K562 (cell line): ENCODE measurements at regions not wholly inside any gene's neighbourhood (a gene's known extent, or its start where the extent isn't known, plus 50 kb on each side); places are given as distances from the start of the nearest gene placed in this dataset.

Experiments used
- ATAC-seq: fragments of 200-7000 bp; cut with Tn5 transposase; 3 replicates; pipeline ENCODE4 v1.9.1; 2020; ENCODE audit warnings: moderate library complexity
- BruUV-seq: library from RNA; stranded (reverse); fragments of 400-500 nt; replicated peaks from 2 replicates; lab custom pipeline; 2021; lab: Mats Ljungman, UMichigan
- CTCF ChIA-PET: fragments of 300-600 bp; formaldehyde crosslinking; extraction: SDS; loops from one replicate; lab custom pipeline; 2021; ENCODE audit warnings: low intra/inter-chr PET ratio; lab: Yijun Ruan, JAX
- POLR2A ChIA-PET: fragments of 300-600, 350-650 bp; sonication (Branson Sonifier 250); formaldehyde crosslinking; extraction: SDS; loops from one replicate; lab custom pipeline; 2021; ENCODE audit warnings: antibody characterized with exemption, inconsistent platforms; lab: Yijun Ruan, JAX
- DNase-seq, 4 experiments: peaks; one replicate each; pipeline versions ENCODE4 v3.0.0 to v3.0.0-alpha.2; 2011 to 2018; ENCODE audit warnings: low spot score in 3 of 4, mixed read lengths in 3 of 4; ENCODE audit errors: extremely low read depth in 1 of 4
- FAIRE-seq: peaks from 2 replicates; lab custom pipeline; 2011; peaks lifted over from hg19 to GRCh38; lab: Jason Lieb, UNC
- H2AFZ ChIP-seq: 2 replicates; pipeline ENCODE4 v1.6.0; 2011; ENCODE audit warnings: low read depth, low read length, control low read depth, inconsistent platforms
- H3K27ac ChIP-seq: fragments of 200-600 bp; 3 replicates; pipeline ENCODE4 v1.8.0; 2011; ENCODE audit warnings: low read depth, mild to moderate bottlenecking, control low read depth, inconsistent platforms, low read length, moderate library complexity, mixed read lengths; ENCODE audit errors: extremely low read depth
- H3K27me3 ChIP-seq, 2 experiments: fragments of 300-600 bp in 1 of 2; 2 replicates in 1 of 2; 3 replicates in 1 of 2; pipeline versions ENCODE4 v1.6.0 to v1.8.0; 2011; ENCODE audit warnings: inconsistent platforms in 2 of 2, low read length in 2 of 2, mild to moderate bottlenecking in 1 of 2, mixed read lengths in 1 of 2, moderate library complexity in 1 of 2; ENCODE audit not compliant: control insufficient read depth in 2 of 2, insufficient read depth in 2 of 2
- H3K36me3 ChIP-seq: fragments of 300-600 bp; 3 replicates; pipeline ENCODE4 v1.8.0; 2011; ENCODE audit warnings: mild to moderate bottlenecking, low read length, inconsistent platforms; ENCODE audit not compliant: control insufficient read depth, insufficient read depth
- H3K4me1 ChIP-seq, 2 experiments: fragments of 200-600 bp in 1 of 2; replicated peaks in 1 of 2; 2 replicates in 1 of 2; 3 replicates in 1 of 2; pipeline versions ENCODE4 v1.5.1 to v1.8.0; 2011; ENCODE audit warnings: inconsistent platforms in 2 of 2, low read length in 2 of 2, mild to moderate bottlenecking in 1 of 2, mixed read lengths in 1 of 2, moderate library complexity in 1 of 2; ENCODE audit not compliant: control insufficient read depth in 2 of 2, insufficient read depth in 2 of 2
- H3K4me2 ChIP-seq: 2 replicates; pipeline ENCODE4 v1.6.1; 2011; ENCODE audit warnings: low read length, control low read depth, inconsistent platforms, mixed read lengths; ENCODE audit not compliant: insufficient read depth
- H3K4me3 ChIP-seq: fragments of 200-600 bp; sonication (generic), shearing (Covaris generic); 2 replicates; pipeline ENCODE4 v1.5.1; 2016; ENCODE audit warnings: control low read depth, inconsistent platforms
- H3K79me2 ChIP-seq: fragments of 200-600 bp; 3 replicates; pipeline ENCODE4 v1.8.0; 2011; ENCODE audit warnings: low read length, inconsistent platforms; ENCODE audit not compliant: control insufficient read depth, insufficient read depth
- H3K9ac ChIP-seq, 2 experiments: 2 replicates each; pipeline versions ENCODE4 v1.6.0 to v1.6.1; 2011; ENCODE audit warnings: low read depth in 2 of 2, low read length in 2 of 2, control low read depth in 1 of 2, inconsistent platforms in 1 of 2, mild to moderate bottlenecking in 1 of 2, mixed read lengths in 1 of 2; ENCODE audit not compliant: insufficient read depth in 1 of 2
- H3K9me1 ChIP-seq: one replicate; pipeline ENCODE4 v1.6.0; 2011; ENCODE audit warnings: inconsistent platforms, mild to moderate bottlenecking, low read length, moderate library complexity; ENCODE audit not compliant: control insufficient read depth, insufficient read depth
- H3K9me3 ChIP-seq: replicated peaks from 2 replicates; pipeline ENCODE4 v1.5.1; 2011; ENCODE audit warnings: low read depth, low read length, inconsistent platforms; ENCODE audit not compliant: control insufficient read depth, insufficient read depth
- H4K20me1 ChIP-seq: replicated peaks from 2 replicates; pipeline ENCODE4 v1.6.1; 2011; ENCODE audit warnings: low read length, inconsistent platforms, mixed read lengths; ENCODE audit not compliant: control insufficient read depth, insufficient read depth
- BCOR ChIP-seq: fragments of 450-650 bp; IDR thresholded peaks from 2 replicates; pipeline ENCODE4 v1.6.1; 2016
- BRCA1 ChIP-seq, 2 experiments: fragments of 450-650 bp in 1 of 2; sonication (generic) in 1 of 2; formaldehyde crosslinking in 1 of 2; IDR thresholded peaks; 2 replicates each; pipeline versions ENCODE4 v1.5.0 to v1.6.1; 2017 to 2020; ENCODE audit warnings: mild to moderate bottlenecking in 1 of 2, missing genetic modification reagents in 1 of 2
- CTCFL ChIP-seq: IDR thresholded peaks from 2 replicates; pipeline ENCODE4 v1.6.1; 2011; ENCODE audit warnings: borderline replicate concordance, low read depth, mild to moderate bottlenecking, moderate library complexity, low read length; ENCODE audit not compliant: insufficient read depth, poor library complexity, severe bottlenecking
- GABPB2 ChIP-seq: fragments of 250-450 bp; sonication (Bioruptor Pico); conservative IDR thresholded peaks from 2 replicates; pipeline ENCODE4 v1.5.1; 2021; ENCODE audit warnings: mild to moderate bottlenecking
- GATAD2B ChIP-seq: fragments of 450-650 bp; IDR thresholded peaks from 2 replicates; pipeline ENCODE4 v1.6.1; 2017; ENCODE audit warnings: mild to moderate bottlenecking, borderline replicate concordance
- HMGN3 ChIP-seq: IDR thresholded peaks from 2 replicates; pipeline ENCODE4 v1.6.1; 2011; ENCODE audit warnings: borderline replicate concordance, low read depth, mild to moderate bottlenecking, mixed read lengths, low read length; ENCODE audit not compliant: insufficient read length; ENCODE audit errors: extremely low read depth
- IFI16 ChIP-seq: fragments of 250-450 bp; sonication (Bioruptor Pico); IDR thresholded peaks from 2 replicates; pipeline ENCODE4 v2.1.2; 2022; ENCODE audit warnings: mild to moderate bottlenecking, inconsistent platforms
- MCM7 ChIP-seq, 2 experiments: fragments of 450-650 bp; IDR thresholded peaks; 2 replicates each; pipeline ENCODE4 v1.6.1; 2016 to 2018
- NFIC ChIP-seq: fragments of 450-650 bp; IDR thresholded peaks from 2 replicates; pipeline ENCODE4 v1.6.1; 2017; ENCODE audit warnings: mild to moderate bottlenecking, inconsistent platforms
- RBM15 ChIP-seq: fragments of 200-400 bp; formaldehyde crosslinking; IDR thresholded peaks from 2 replicates; pipeline ENCODE4 v1.6.1; 2018; ENCODE audit warnings: mild to moderate bottlenecking, low read length, moderate library complexity; ENCODE audit not compliant: insufficient read depth
- ZBTB40 ChIP-seq, 2 experiments: fragments of 450-650 bp in 1 of 2; sonication (generic) in 1 of 2; formaldehyde crosslinking in 1 of 2; IDR thresholded peaks; 2 replicates each; pipeline versions ENCODE4 v1.7.1 to v1.9.0; 2016 to 2022; ENCODE audit warnings: inconsistent platforms in 1 of 2, mild to moderate bottlenecking in 1 of 2, missing genetic modification reagents in 1 of 2
- ZNF589 ChIP-seq: fragments of 200-800 bp; sonication (Bioruptor generic); IDR thresholded peaks from 2 replicates; pipeline ENCODE4 v1.6.1; 2016; ENCODE audit warnings: low read depth, missing genetic modification characterization, missing compliant biosample characterization
- WGBS: fragments of 100-300 bp; shearing (Covaris generic); methylation state at CpG from one replicate; pipeline ENCODE4 v1.1.6; 2016; ENCODE audit warnings: low coverage, mixed read lengths; ENCODE audit not compliant: insufficient coverage; ENCODE audit errors: missing lambda C conversion rate; 5-methylcytosine and 5-hydroxymethylcytosine counted together
- in situ Hi-C: fragments of 300-500 bp; cut with MboI; formaldehyde crosslinking; loops from 4 replicates; pipeline ENCODE4 v1.15.0; 2018; ENCODE audit warnings: inconsistent platforms, mixed read lengths
- intact Hi-C: fragments of 100-400 bp; cut with micrococcal nuclease; formaldehyde crosslinking; loops from 2 replicates; pipeline ENCODE4 v1.14.2; 2022

DNA sequence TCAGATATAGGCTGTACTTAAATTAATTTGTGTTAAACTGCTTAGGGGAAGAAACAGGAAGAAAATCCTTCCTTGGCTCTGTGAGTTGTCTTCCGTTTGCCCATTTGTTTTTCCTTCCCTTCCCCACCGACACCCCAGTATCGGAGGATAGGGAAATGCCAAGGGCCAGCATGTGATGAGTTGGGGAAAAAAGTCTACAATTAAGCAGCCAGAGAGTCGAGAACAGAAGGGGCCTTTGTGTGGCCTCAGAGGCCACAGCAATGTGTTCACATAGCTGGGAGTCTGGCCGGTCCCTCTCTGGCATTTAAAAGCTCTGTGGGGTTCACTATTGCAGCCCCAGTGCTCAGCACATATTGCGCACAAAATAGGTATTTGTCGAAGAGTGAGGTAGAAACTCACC lies 489.3 kb downstream of the MATN1 start:
- no TSS peak for BruUV-seq
- H3K36me3 ChIP-seq = no peaks in the 10 kb centered on the region
- WGBS = 4% methylated on average over 7 of the region's 7 CpGs
- FAIRE-seq = no peak
- no peak overlapping the region for H2AFZ ChIP-seq
- no peak overlapping the region for H3K4me2 ChIP-seq
- H3K4me3 ChIP-seq = no peak overlapping the region
- H3K9me3 ChIP-seq = no peaks in the 10 kb centered on the region
- peaks cover 2 to 11% of the 10 kb centered on the region in 2 experiments; a peak in 3 of 5 replicates for H3K27me3 ChIP-seq
- H4K20me1 ChIP-seq = no peaks in the 10 kb centered on the region
- no peak for TF ChIP-seq RBM15
- TF ChIP-seq HMGN3 = no peak
- no peak for TF ChIP-seq BRCA1 (IDR thresholded peaks at IDR 0.05)
- no peak for TF ChIP-seq BRCA1 (CRISPR knock-in tag; IDR thresholded peaks at IDR 0.05)
- TF ChIP-seq NFIC = no peak
- TF ChIP-seq ZBTB40 (IDR thresholded peaks at IDR 0.05) = no peak
- TF ChIP-seq ZBTB40 (CRISPR knock-in tag; IDR thresholded peaks at IDR 0.05) = no peak
- no peak for TF ChIP-seq IFI16
- TF ChIP-seq CTCFL = no peak
- no peak for TF ChIP-seq MCM7 (IDR thresholded peaks at IDR 0.05)
- TF ChIP-seq ZNF589 = no peak
- TF ChIP-seq GATAD2B = no peak
- TF ChIP-seq BCOR = no peak
- no peak for TF ChIP-seq GABPB2 (CRISPR knock-in tag)
- TF ChIP-seq, all 486 proteins: peak for 0
- no peak for DNase-seq
- no peak for ATAC-seq
- POLR2A ChIA-PET = interaction anchor here (0.6 to 2.3 kb wide), 3 partner anchors 8 to 363 kb away, joined by 3 to 12 read pairs (median 3); no protein-coding TSS in a partner anchor
- H3K79me2 ChIP-seq = no peaks in the 10 kb centered on the region
- CTCF ChIA-PET = no interaction called here
- no peaks in the 10 kb centered on the region for H3K4me1 ChIP-seq
- no peaks in the 10 kb centered on the region for H3K9me1 ChIP-seq
- H3K27ac ChIP-seq = no peak overlapping the region
- no peak overlapping the region for H3K9ac ChIP-seq
- in situ Hi-C loops (no loop called here), intact Hi-C loops (loop anchor here (5.0 kb wide), 2 partner anchors 122 to 442 kb away; no protein-coding TSS in a partner anchor)
